Activated CD4-positive, CD25-positive, alpha-beta regulatory T cell treated with anti-CD3 and anti-CD28 coated beads, Interleukin-2, amount 50 U/mL, for 24 hours (primary cell): ENCODE measurements at regions not wholly inside any gene's neighbourhood (a gene's known extent, or its start where the extent isn't known, plus 50 kb on each side); places are given as distances from the start of the nearest gene placed in this dataset.
"Not testable (repeated sequence)": the region's sequence is repeated elsewhere in the genome, so short reads cannot be mapped to it uniquely, and the experiment has no call there.

Source experiments
- ATAC-seq, 2 donors: fragments of 150-1000 bp; cut with Tn5 transposase; one replicate each; pipeline ENCODE4 v1.10.0; 2021; ENCODE audit warnings: mild to moderate bottlenecking in 1 of 2, moderate library complexity in 1 of 2

- no peak for ATAC-seq
Measured at GRCh38 chr13:90281709-90282108, 1065.8 kb upstream of the MIR17HG start.

GRCh38 chr13:90287521-90287920 is 1060.0 kb upstream of the MIR17HG start:
- no peak for ATAC-seq

- ATAC-seq, result no peak
Measured at GRCh38 chr13:90293793-90294361, 1053.6 kb upstream of the MIR17HG start.

GRCh38 chr13:90299238-90299637 is 1048.2 kb upstream of the MIR17HG start:
- no peak for ATAC-seq

GRCh38 chr13:90300015-90300414 is 1047.5 kb upstream of the MIR17HG start:
- ATAC-seq, result no peak

GRCh38 chr13:90302107-90302506 is 1045.4 kb upstream of the MIR17HG start:
- no peak for ATAC-seq

- no peak for ATAC-seq
Measured at GRCh38 chr13:90305796-90306195, 1041.7 kb upstream of the MIR17HG start.

- no peak for ATAC-seq
Measured at GRCh38 chr13:90307136-90307535, 1040.4 kb upstream of the MIR17HG start.

- ATAC-seq, result no peak
Measured at GRCh38 chr13:90308249-90308648, 1039.2 kb upstream of the MIR17HG start.

- no peak for ATAC-seq
Measured at GRCh38 chr13:90311929-90312328, 1035.6 kb upstream of the MIR17HG start.

GRCh38 chr13:90315061-90315460 is 1032.4 kb upstream of the MIR17HG start:
- ATAC-seq, result no peak

- no peak for ATAC-seq
Measured at GRCh38 chr13:90320664-90321063, 1026.8 kb upstream of the MIR17HG start.

- ATAC-seq, result no peak
Measured at GRCh38 chr13:90321281-90321931, 1026.1 kb upstream of the MIR17HG start.

GRCh38 chr13:90329641-90330040 is 1017.8 kb upstream of the MIR17HG start:
- ATAC-seq, result no peak

GRCh38 chr13:90331974-90332373 is 1015.5 kb upstream of the MIR17HG start:
- no peak for ATAC-seq

- ATAC-seq, result no peak
Measured at GRCh38 chr13:90336507-90336906, 1011.0 kb upstream of the MIR17HG start.

- ATAC-seq, result not testable (repeated sequence)
Measured at GRCh38 chr13:90341348-90341747, 1006.1 kb upstream of the MIR17HG start.

- ATAC-seq, result not testable (repeated sequence)
Measured at GRCh38 chr13:90348477-90349136, 998.9 kb upstream of the MIR17HG start.

- no peak for ATAC-seq
Measured at GRCh38 chr13:90352763-90353162, 994.7 kb upstream of the MIR17HG start.

GRCh38 chr13:90355162-90355751 is 992.2 kb upstream of the MIR17HG start:
- ATAC-seq, result no peak

GRCh38 chr13:90360785-90361184 is 986.7 kb upstream of the MIR17HG start:
- ATAC-seq, result no peak

GRCh38 chr13:90362707-90363106 is 984.8 kb upstream of the MIR17HG start:
- ATAC-seq, result no peak

GRCh38 chr13:90365130-90365529 is 982.4 kb upstream of the MIR17HG start:
- ATAC-seq, result no peak

- no peak for ATAC-seq
Measured at GRCh38 chr13:90374168-90374567, 973.3 kb upstream of the MIR17HG start.
